Transverse colon (tissue), 4 donors: ENCODE measurements at regions not wholly inside any gene's neighbourhood (a gene's known extent, or its start where the extent isn't known, plus 50 kb on each side); places are given as distances from the start of the nearest gene placed in this dataset.

Experiments
- CTCF ChIP-seq, 5 experiments: fragments of 200-600 bp in 3 of 5; fragments of 450-650 bp in 2 of 5; sonication (generic) in 3 of 5; IDR thresholded peaks; 1 replicate in 2 of 5; 2 replicates in 3 of 5; pipeline ENCODE4 v1.5.1; 2016 to 2017; ENCODE audit warnings: antibody characterized with exemption in 5 of 5, inconsistent platforms in 3 of 5, mild to moderate bottlenecking in 2 of 5, moderate library complexity in 1 of 5
- POLR2A ChIP-seq: fragments of 450-650 bp; IDR thresholded peaks from one replicate; pipeline ENCODE4 v1.6.1; 2016; ENCODE audit warnings: antibody characterized with exemption, mild to moderate bottlenecking, moderate library complexity
- POLR2AphosphoS5 ChIP-seq, 3 donors: sonication (generic); formaldehyde crosslinking; IDR thresholded peaks; one replicate each; pipeline ENCODE4 v1.6.1; 2016; ENCODE audit warnings: antibody characterized with exemption in 3 of 3

- TF ChIP-seq CTCF (IDR thresholded peaks at IDR 0.05) (no peak), POLR2A (no peak), POLR2AphosphoS5 (IDR thresholded peaks at IDR 0.05) (no peak)
Measured at GRCh38 chr13:73903561-73903960, 230.6 kb downstream of the KLF12 start.
